ENCODE measurements at regions not wholly inside any gene's neighbourhood (a gene's known extent, or its start where the extent isn't known, plus 50 kb on each side); places are given as distances from the start of the nearest gene placed in this dataset.

- Histone ChIP-seq H2AFZ (ENCODE audit: low read depth, low read length) (no peak overlapping the region), H3K9ac (ENCODE audit: low read depth, low read length) (no peak overlapping the region), H3K79me2 (ENCODE audit: insufficient read depth, low read length) (no peaks in the 10 kb centered on the region), H3K4me3 (ENCODE audit: low read depth in 1 of 2, low read length in 2 of 2) (no peak overlapping the region), H3K27ac (ENCODE audit: low read length) (no peak overlapping the region), H4K20me1 (ENCODE audit: insufficient read depth, low read length) (no peaks in the 10 kb centered on the region), H3K9me3 (ENCODE audit: insufficient read depth, low read length, severe bottlenecking) (no peaks in the 10 kb centered on the region), H3K27me3 (ENCODE audit: insufficient read depth, low read length, poor library complexity) (no peaks in the 10 kb centered on the region), H3K36me3 (ENCODE audit: insufficient read depth, low read length) (no peaks in the 10 kb centered on the region), H3K4me2 (ENCODE audit: insufficient read depth, low read length) (no peak overlapping the region), H3K4me1 (ENCODE audit: insufficient read depth, low read length) (no peaks in the 10 kb centered on the region)
- DNase-seq (no peak), ATAC-seq (ENCODE audit: insufficient read depth, low read depth) (no peak)
- TF ChIP-seq EZH2 (IDR thresholded peaks at IDR 0.05; ENCODE audit: borderline replicate concordance, low read depth, low read length, severe bottlenecking) = no peak
- TF ChIP-seq, protein P1, sequence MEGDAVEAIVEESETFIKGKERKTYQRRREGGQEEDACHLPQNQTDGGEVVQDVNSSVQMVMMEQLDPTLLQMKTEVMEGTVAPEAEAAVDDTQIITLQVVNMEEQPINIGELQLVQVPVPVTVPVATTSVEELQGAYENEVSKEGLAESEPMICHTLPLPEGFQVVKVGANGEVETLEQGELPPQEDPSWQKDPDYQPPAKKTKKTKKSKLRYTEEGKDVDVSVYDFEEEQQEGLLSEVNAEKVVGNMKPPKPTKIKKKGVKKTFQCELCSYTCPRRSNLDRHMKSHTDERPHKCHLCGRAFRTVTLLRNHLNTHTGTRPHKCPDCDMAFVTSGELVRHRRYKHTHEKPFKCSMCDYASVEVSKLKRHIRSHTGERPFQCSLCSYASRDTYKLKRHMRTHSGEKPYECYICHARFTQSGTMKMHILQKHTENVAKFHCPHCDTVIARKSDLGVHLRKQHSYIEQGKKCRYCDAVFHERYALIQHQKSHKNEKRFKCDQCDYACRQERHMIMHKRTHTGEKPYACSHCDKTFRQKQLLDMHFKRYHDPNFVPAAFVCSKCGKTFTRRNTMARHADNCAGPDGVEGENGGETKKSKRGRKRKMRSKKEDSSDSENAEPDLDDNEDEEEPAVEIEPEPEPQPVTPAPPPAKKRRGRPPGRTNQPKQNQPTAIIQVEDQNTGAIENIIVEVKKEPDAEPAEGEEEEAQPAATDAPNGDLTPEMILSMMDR (IDR thresholded peaks at IDR 0.05; ENCODE audit: borderline replicate concordance, extremely low read depth, low read length, poor library complexity, severe bottlenecking) = no peak
Measured at GRCh38 chr14:42731480-42731879, 1124.8 kb downstream of the LRFN5 start.

DNA sequence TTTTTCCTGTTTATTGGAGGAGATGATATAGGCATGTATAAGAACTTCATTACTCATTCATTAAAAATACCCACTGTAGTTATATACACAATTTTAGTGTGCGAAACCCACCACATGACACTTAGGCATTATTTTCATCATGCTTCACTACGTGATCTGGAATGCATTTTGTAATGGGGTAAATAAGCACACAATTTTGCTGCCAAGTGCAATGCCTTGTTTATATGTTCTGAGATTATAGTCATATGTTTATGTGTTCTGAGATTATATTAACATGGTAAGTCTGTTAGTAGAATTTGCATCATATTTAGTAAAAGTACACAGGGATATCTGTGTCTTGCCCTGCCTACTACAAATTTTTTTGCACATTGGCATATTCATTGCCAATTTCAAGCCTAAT lies 1123.0 kb downstream of the LRFN5 start:
- Histone ChIP-seq H3K4me3 (ENCODE audit: low read depth in 1 of 2, low read length in 2 of 2) (no peak overlapping the region), H3K9me3 (ENCODE audit: insufficient read depth, low read length, severe bottlenecking) (no peaks in the 10 kb centered on the region), H3K36me3 (ENCODE audit: insufficient read depth, low read length) (no peaks in the 10 kb centered on the region), H3K27me3 (ENCODE audit: insufficient read depth, low read length, poor library complexity) (no peaks in the 10 kb centered on the region), H4K20me1 (ENCODE audit: insufficient read depth, low read length) (no peaks in the 10 kb centered on the region), H3K4me2 (ENCODE audit: insufficient read depth, low read length) (no peak overlapping the region), H3K79me2 (ENCODE audit: insufficient read depth, low read length) (no peaks in the 10 kb centered on the region), H2AFZ (ENCODE audit: low read depth, low read length) (no peak overlapping the region), H3K9ac (ENCODE audit: low read depth, low read length) (no peak overlapping the region), H3K27ac (ENCODE audit: low read length) (no peak overlapping the region), H3K4me1 (ENCODE audit: insufficient read depth, low read length) (no peaks in the 10 kb centered on the region)
- no peak for ATAC-seq (ENCODE audit: insufficient read depth, low read depth)
- TF ChIP-seq, protein P1 (IDR thresholded peaks at IDR 0.05; ENCODE audit: borderline replicate concordance, extremely low read depth, low read length, poor library complexity, severe bottlenecking) = no peak
- DNase-seq = no peak

- Histone ChIP-seq H3K9me3 (ENCODE audit: insufficient read depth, low read length, severe bottlenecking) (no peaks in the 10 kb centered on the region), H3K79me2 (ENCODE audit: insufficient read depth, low read length) (no peaks in the 10 kb centered on the region), H4K20me1 (ENCODE audit: insufficient read depth, low read length) (no peaks in the 10 kb centered on the region), H3K4me3 (ENCODE audit: low read depth in 1 of 2, low read length in 2 of 2) (no peak overlapping the region), H3K27me3 (ENCODE audit: insufficient read depth, low read length, poor library complexity) (no peaks in the 10 kb centered on the region), H2AFZ (ENCODE audit: low read depth, low read length) (no peak overlapping the region), H3K4me1 (ENCODE audit: insufficient read depth, low read length) (no peaks in the 10 kb centered on the region), H3K36me3 (ENCODE audit: insufficient read depth, low read length) (no peaks in the 10 kb centered on the region), H3K9ac (ENCODE audit: low read depth, low read length) (no peak overlapping the region), H3K27ac (ENCODE audit: low read length) (no peak overlapping the region), H3K4me2 (ENCODE audit: insufficient read depth, low read length) (no peak overlapping the region)
- ATAC-seq (ENCODE audit: insufficient read depth, low read depth) (no peak), DNase-seq (no peak)
- no peak for TF ChIP-seq EZH2 (IDR thresholded peaks at IDR 0.05; ENCODE audit: borderline replicate concordance, low read depth, low read length, severe bottlenecking)
- TF ChIP-seq, protein P1 (IDR thresholded peaks at IDR 0.05; ENCODE audit: borderline replicate concordance, extremely low read depth, low read length, poor library complexity, severe bottlenecking) = no peak
Measured at GRCh38 chr14:42719391-42719790, 1112.7 kb downstream of the LRFN5 start.

DNA sequence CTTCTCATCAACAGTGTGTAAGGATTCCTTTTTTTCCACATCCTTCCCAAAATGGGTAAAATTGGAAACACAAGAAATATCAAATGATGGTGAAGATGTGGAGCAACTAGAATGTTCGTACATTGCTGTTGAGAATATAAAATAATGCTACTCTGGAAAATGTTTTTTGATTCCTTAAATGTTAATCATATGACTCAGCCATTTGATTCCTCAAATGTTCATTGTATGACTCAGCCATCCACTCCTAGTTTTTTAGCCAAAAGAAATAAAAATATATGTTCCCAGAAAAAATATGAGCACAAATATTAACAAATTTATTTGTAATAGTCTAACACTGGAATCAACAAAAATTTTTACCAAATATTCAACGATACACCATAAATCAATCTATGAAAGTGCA lies 1108.6 kb downstream of the LRFN5 start:
- Histone ChIP-seq H4K20me1 (ENCODE audit: insufficient read depth, low read length) (no peaks in the 10 kb centered on the region), H3K4me1 (ENCODE audit: insufficient read depth, low read length) (no peaks in the 10 kb centered on the region), H3K27ac (ENCODE audit: low read length) (no peak overlapping the region), H3K4me3 (ENCODE audit: low read depth in 1 of 2, low read length in 2 of 2) (no peak overlapping the region), H3K4me2 (ENCODE audit: insufficient read depth, low read length) (no peak overlapping the region), H3K9ac (ENCODE audit: low read depth, low read length) (no peak overlapping the region), H3K9me3 (ENCODE audit: insufficient read depth, low read length, severe bottlenecking) (no peaks in the 10 kb centered on the region), H2AFZ (ENCODE audit: low read depth, low read length) (no peak overlapping the region), H3K79me2 (ENCODE audit: insufficient read depth, low read length) (no peaks in the 10 kb centered on the region), H3K36me3 (ENCODE audit: insufficient read depth, low read length) (no peaks in the 10 kb centered on the region), H3K27me3 (ENCODE audit: insufficient read depth, low read length, poor library complexity) (no peaks in the 10 kb centered on the region)
- TF ChIP-seq, protein P1 (IDR thresholded peaks at IDR 0.05; ENCODE audit: borderline replicate concordance, extremely low read depth, low read length, poor library complexity, severe bottlenecking) = no peak
- TF ChIP-seq EZH2 (IDR thresholded peaks at IDR 0.05; ENCODE audit: borderline replicate concordance, low read depth, low read length, severe bottlenecking) = no peak
- ATAC-seq (ENCODE audit: insufficient read depth, low read depth) = no peak
- no peak for DNase-seq

Measured in DND-41 (cell line).